ENCODE measurements at regions not wholly inside any gene's neighbourhood (a gene's known extent, or its start where the extent isn't known, plus 50 kb on each side); places are given as distances from the start of the nearest gene placed in this dataset.

- no peak for TF ChIP-seq ARNT (IDR thresholded peaks at IDR 0.05)
- TF ChIP-seq ELF4 (IDR thresholded peaks at IDR 0.05): no peak
- no peak for TF ChIP-seq SP1 (IDR thresholded peaks at IDR 0.05)
- TF ChIP-seq FOXM1 (IDR thresholded peaks at IDR 0.05; ENCODE audit: borderline replicate concordance): no peak
- TF ChIP-seq HDGF (IDR thresholded peaks at IDR 0.05; ENCODE audit: borderline replicate concordance): no peak
- no peak for TF ChIP-seq LEF1 (IDR thresholded peaks at IDR 0.05; ENCODE audit: borderline replicate concordance)
- no peak for TF ChIP-seq FOXA1 (IDR thresholded peaks at IDR 0.05)
- no peak for DNase-seq (ENCODE audit: extremely low spot score)
- POLR2A ChIA-PET: no interaction called here
- CTCF ChIA-PET: no interaction called here
These were observed 1817.2 kb downstream of the STIM2 start for GRCh38 chr4:28677808-28678207.

DNA sequence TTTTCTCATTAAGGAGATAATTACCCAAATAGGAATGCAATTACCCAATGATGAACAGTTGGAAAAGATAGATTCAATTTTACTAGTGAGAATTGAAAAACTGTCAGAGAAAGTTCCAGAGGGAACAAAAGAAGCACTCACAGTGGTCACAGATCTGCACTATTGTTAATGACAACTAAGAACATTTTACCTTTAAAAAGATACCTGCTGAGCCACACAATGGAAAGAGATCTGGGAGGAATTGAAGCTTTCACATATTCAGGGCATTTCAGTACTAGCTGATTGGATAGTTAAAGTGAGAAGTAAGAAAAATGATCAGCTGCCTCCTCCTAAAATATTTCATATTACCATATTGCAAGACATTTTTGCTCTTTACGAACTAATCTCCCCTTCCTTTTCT is 1822.2 kb downstream of the STIM2 start:
- CTCF ChIA-PET: no interaction called here
- POLR2A ChIA-PET: no interaction called here
- TF ChIP-seq NFRKB (IDR thresholded peaks at IDR 0.05): no peak
- TF ChIP-seq FOXM1 (IDR thresholded peaks at IDR 0.05; ENCODE audit: borderline replicate concordance): no peak
- TF ChIP-seq TARDBP (IDR thresholded peaks at IDR 0.05): no peak
- TF ChIP-seq FOXK2 (IDR thresholded peaks at IDR 0.05): no peak
- TF ChIP-seq ELF4 (IDR thresholded peaks at IDR 0.05): no peak
- no peak for TF ChIP-seq PKNOX1 (IDR thresholded peaks at IDR 0.05)
- no peak for TF ChIP-seq L3MBTL2 (conservative IDR thresholded peaks at IDR 0.05)
- TF ChIP-seq ZNF384 (IDR thresholded peaks at IDR 0.05): no peak
- TF ChIP-seq SUZ12 (IDR thresholded peaks at IDR 0.05): no peak
- TF ChIP-seq HDGF (IDR thresholded peaks at IDR 0.05; ENCODE audit: borderline replicate concordance): no peak
- no peak for TF ChIP-seq BHLHE40 (IDR thresholded peaks at IDR 0.05; ENCODE audit: borderline replicate concordance)
- no peak for DNase-seq (ENCODE audit: extremely low spot score)

GRCh38 chr4:28686618-28687017 is 1826.0 kb downstream of the STIM2 start:
- ChIA-PET POLR2A (no interaction called here), CTCF (interaction anchor here (1.2 kb wide), 1 partner anchor 9 kb away, joined by 3 read pairs; no protein-coding TSS in a partner anchor)
- TF ChIP-seq ZNF384 (IDR thresholded peaks at IDR 0.05) (no peak), SUZ12 (IDR thresholded peaks at IDR 0.05) (no peak), FOXK2 (IDR thresholded peaks at IDR 0.05) (no peak), FOXA1 (IDR thresholded peaks at IDR 0.05) (no peak), BHLHE40 (IDR thresholded peaks at IDR 0.05; ENCODE audit: borderline replicate concordance) (no peak)
- peak; percentile 39 for DNase-seq (ENCODE audit: extremely low spot score)

DNA sequence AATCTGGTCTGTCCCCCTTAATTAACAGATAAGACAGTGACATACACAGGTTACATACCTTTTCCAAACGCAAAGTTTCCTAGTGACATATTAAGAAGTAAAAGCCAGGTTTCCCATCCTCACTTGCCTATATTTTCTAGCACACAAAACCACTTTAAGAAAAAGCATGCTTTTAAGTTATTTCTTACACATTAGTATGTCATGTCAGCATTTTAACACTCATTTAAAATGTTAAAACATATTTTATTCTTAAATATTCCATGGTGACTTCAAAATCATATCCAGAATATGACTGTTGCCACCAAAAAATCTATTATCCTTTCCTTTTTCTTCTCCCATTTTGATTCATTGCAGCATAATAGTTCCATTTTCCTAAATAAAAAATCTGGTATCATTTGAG is 1830.2 kb downstream of the STIM2 start:
- no peak for TF ChIP-seq CTBP1 (IDR thresholded peaks at IDR 0.05; ENCODE audit: borderline replicate concordance)
- no peak for TF ChIP-seq FOXA1 (IDR thresholded peaks at IDR 0.05)
- TF ChIP-seq LEF1 (IDR thresholded peaks at IDR 0.05; ENCODE audit: borderline replicate concordance): no peak
- TF ChIP-seq FOXK2 (IDR thresholded peaks at IDR 0.05): no peak
- no peak for TF ChIP-seq PKNOX1 (IDR thresholded peaks at IDR 0.05)
- TF ChIP-seq ARNT (IDR thresholded peaks at IDR 0.05): no peak
- TF ChIP-seq ZNF384 (IDR thresholded peaks at IDR 0.05): no peak
- TF ChIP-seq HDGF (IDR thresholded peaks at IDR 0.05; ENCODE audit: borderline replicate concordance): no peak
- TF ChIP-seq L3MBTL2 (conservative IDR thresholded peaks at IDR 0.05): no peak
- TF ChIP-seq SP1 (IDR thresholded peaks at IDR 0.05): no peak
- no peak for TF ChIP-seq ELF4 (IDR thresholded peaks at IDR 0.05)
- TF ChIP-seq BHLHE40 (IDR thresholded peaks at IDR 0.05; ENCODE audit: borderline replicate concordance): no peak
- no peak for TF ChIP-seq NFRKB (IDR thresholded peaks at IDR 0.05)
- TF ChIP-seq FOXM1 (IDR thresholded peaks at IDR 0.05; ENCODE audit: borderline replicate concordance): no peak
- no peak for TF ChIP-seq SUZ12 (IDR thresholded peaks at IDR 0.05)
- TF ChIP-seq TARDBP (IDR thresholded peaks at IDR 0.05): no peak
- DNase-seq (ENCODE audit: extremely low spot score): no peak
- ChIA-PET CTCF (no interaction called here), POLR2A (no interaction called here)

DNA sequence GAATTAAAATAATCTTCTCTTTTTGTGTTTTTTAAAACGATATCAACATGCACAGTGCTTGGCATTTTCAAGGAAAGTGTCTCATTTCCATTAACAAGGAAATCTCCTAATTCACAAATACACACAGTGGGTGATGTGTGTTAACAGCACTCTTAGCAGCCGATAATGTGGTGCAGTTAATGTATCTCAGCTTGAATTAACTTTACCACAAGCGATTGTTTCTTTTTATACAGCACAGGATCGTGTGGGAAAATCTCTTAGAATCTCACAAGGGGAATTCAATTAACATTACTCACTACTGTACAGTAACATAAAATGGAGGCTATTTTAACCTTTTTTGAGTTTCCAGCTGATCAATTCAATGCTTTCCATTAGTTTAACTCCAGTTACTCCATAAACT is 1841.9 kb downstream of the STIM2 start:
- POLR2A ChIA-PET: no interaction called here
- no peak for DNase-seq (ENCODE audit: extremely low spot score)
- CTCF ChIA-PET: no interaction called here
- no peak for TF ChIP-seq PKNOX1 (IDR thresholded peaks at IDR 0.05)
- TF ChIP-seq BHLHE40 (IDR thresholded peaks at IDR 0.05; ENCODE audit: borderline replicate concordance): no peak
- no peak for TF ChIP-seq LEF1 (IDR thresholded peaks at IDR 0.05; ENCODE audit: borderline replicate concordance)
- no peak for TF ChIP-seq ZNF384 (IDR thresholded peaks at IDR 0.05)
- TF ChIP-seq HDGF (IDR thresholded peaks at IDR 0.05; ENCODE audit: borderline replicate concordance): no peak
- no peak for TF ChIP-seq SP1 (IDR thresholded peaks at IDR 0.05)
- TF ChIP-seq TARDBP (IDR thresholded peaks at IDR 0.05): no peak
- TF ChIP-seq ELF4 (IDR thresholded peaks at IDR 0.05): no peak
- TF ChIP-seq FOXM1 (IDR thresholded peaks at IDR 0.05; ENCODE audit: borderline replicate concordance): no peak
- TF ChIP-seq SUZ12 (IDR thresholded peaks at IDR 0.05): no peak
- TF ChIP-seq CTBP1 (IDR thresholded peaks at IDR 0.05; ENCODE audit: borderline replicate concordance): no peak
- TF ChIP-seq FOXK2 (IDR thresholded peaks at IDR 0.05): no peak
- no peak for TF ChIP-seq L3MBTL2 (conservative IDR thresholded peaks at IDR 0.05)
- TF ChIP-seq NFRKB (IDR thresholded peaks at IDR 0.05): no peak
- TF ChIP-seq ARNT (IDR thresholded peaks at IDR 0.05): no peak
- no peak for TF ChIP-seq FOXA1 (IDR thresholded peaks at IDR 0.05)

DNA sequence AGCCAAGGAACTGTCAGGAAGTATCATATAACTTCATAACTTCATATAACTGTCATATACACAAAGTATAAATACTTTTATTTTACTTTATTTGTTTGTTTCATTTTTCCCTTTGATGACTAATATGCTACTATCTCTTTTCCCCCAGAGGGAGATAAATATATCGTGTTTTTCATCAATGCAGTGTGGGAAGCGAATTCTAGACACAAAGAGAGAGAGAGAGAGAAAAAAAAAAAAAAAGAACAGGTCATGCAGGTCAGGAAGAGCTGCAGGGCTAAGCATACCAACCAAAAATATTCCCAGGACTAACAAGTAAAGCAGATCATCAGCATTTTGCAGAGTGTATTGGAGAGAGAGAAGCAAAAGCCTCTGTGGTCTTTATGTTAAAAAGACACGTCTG is 1849.2 kb downstream of the STIM2 start:
- DNase-seq (ENCODE audit: extremely low spot score): no peak
- TF ChIP-seq ELF4 (IDR thresholded peaks at IDR 0.05) (no peak), TARDBP (IDR thresholded peaks at IDR 0.05) (no peak), L3MBTL2 (conservative IDR thresholded peaks at IDR 0.05) (no peak), BHLHE40 (IDR thresholded peaks at IDR 0.05; ENCODE audit: borderline replicate concordance) (no peak), FOXA1 (IDR thresholded peaks at IDR 0.05) (no peak), PKNOX1 (IDR thresholded peaks at IDR 0.05) (no peak)
- ChIA-PET CTCF (no interaction called here), POLR2A (no interaction called here)

Data from HEK293T (cell line).